ENCODE measurements at regions not wholly inside any gene's neighbourhood (a gene's known extent, or its start where the extent isn't known, plus 50 kb on each side); places are given as distances from the start of the nearest gene placed in this dataset.

- TF ChIP-seq, protein P1, sequence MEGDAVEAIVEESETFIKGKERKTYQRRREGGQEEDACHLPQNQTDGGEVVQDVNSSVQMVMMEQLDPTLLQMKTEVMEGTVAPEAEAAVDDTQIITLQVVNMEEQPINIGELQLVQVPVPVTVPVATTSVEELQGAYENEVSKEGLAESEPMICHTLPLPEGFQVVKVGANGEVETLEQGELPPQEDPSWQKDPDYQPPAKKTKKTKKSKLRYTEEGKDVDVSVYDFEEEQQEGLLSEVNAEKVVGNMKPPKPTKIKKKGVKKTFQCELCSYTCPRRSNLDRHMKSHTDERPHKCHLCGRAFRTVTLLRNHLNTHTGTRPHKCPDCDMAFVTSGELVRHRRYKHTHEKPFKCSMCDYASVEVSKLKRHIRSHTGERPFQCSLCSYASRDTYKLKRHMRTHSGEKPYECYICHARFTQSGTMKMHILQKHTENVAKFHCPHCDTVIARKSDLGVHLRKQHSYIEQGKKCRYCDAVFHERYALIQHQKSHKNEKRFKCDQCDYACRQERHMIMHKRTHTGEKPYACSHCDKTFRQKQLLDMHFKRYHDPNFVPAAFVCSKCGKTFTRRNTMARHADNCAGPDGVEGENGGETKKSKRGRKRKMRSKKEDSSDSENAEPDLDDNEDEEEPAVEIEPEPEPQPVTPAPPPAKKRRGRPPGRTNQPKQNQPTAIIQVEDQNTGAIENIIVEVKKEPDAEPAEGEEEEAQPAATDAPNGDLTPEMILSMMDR (IDR thresholded peaks at IDR 0.05; ENCODE audit: low read depth, low read length, poor library complexity, severe bottlenecking) = no peak
- no peak for TF ChIP-seq EZH2phosphoT487 (IDR thresholded peaks at IDR 0.05; ENCODE audit: borderline replicate concordance, low read length)
These were observed 177.5 kb downstream of the RBM43 start for GRCh38 chr2:151083856-151084795.

Data from DOHH2 (cell line).